Mammary epithelial cell (primary cell): ENCODE measurements at regions not wholly inside any gene's neighbourhood (a gene's known extent, or its start where the extent isn't known, plus 50 kb on each side); places are given as distances from the start of the nearest gene placed in this dataset.

ENCODE experiments used
- EZH2 ChIP-seq: IDR thresholded peaks from 2 replicates; pipeline ENCODE4 v1.6.1; 2012; ENCODE audit warnings: low read length, inconsistent platforms, borderline replicate concordance
- TF ChIP-seq, protein P1 (sequence below), 2 donors: IDR thresholded peaks in 1 of 2; conservative IDR thresholded peaks in 1 of 2; 2 replicates each; pipeline ENCODE4 v1.5.1; 2011 to 2012; ENCODE audit warnings: inconsistent platforms in 2 of 2, low read length in 2 of 2, mild to moderate bottlenecking in 2 of 2, control low read depth in 1 of 2, low read depth in 1 of 2; ENCODE audit not compliant: insufficient read depth in 1 of 2; ENCODE audit errors: extremely low read depth in 1 of 2

DNA sequence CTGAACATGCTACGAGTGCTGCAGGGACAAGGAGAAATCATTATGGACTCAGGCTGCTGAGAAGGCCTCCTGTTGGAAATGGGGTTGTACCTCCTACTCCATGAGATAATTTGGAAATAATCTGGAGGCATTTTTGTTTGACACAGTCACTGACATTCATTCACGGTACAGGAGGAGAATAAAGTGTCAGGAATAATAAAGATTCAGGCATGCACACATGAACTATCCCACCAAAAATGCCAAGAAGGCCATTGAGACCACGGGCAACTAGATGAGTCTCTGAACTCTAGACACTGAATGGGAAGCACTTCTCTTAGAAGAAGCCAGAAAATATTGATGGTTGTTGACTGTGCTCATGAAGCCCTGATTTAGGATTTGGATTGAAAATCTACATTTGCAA is 220.9 kb upstream of the HABP2 start:
- TF ChIP-seq, protein P1, sequence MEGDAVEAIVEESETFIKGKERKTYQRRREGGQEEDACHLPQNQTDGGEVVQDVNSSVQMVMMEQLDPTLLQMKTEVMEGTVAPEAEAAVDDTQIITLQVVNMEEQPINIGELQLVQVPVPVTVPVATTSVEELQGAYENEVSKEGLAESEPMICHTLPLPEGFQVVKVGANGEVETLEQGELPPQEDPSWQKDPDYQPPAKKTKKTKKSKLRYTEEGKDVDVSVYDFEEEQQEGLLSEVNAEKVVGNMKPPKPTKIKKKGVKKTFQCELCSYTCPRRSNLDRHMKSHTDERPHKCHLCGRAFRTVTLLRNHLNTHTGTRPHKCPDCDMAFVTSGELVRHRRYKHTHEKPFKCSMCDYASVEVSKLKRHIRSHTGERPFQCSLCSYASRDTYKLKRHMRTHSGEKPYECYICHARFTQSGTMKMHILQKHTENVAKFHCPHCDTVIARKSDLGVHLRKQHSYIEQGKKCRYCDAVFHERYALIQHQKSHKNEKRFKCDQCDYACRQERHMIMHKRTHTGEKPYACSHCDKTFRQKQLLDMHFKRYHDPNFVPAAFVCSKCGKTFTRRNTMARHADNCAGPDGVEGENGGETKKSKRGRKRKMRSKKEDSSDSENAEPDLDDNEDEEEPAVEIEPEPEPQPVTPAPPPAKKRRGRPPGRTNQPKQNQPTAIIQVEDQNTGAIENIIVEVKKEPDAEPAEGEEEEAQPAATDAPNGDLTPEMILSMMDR (conservative IDR thresholded peaks at IDR 0.05 in 1 of 2, IDR thresholded peaks at IDR 0.05 in 1 of 2; ENCODE audit: extremely low read depth in 1 of 2, insufficient read depth in 1 of 2, low read depth in 1 of 2, low read length in 2 of 2) = no peak
- no peak for TF ChIP-seq EZH2
